Adrenal gland (tissue), 9 donors: ENCODE measurements at regions not wholly inside any gene's neighbourhood (a gene's known extent, or its start where the extent isn't known, plus 50 kb on each side); places are given as distances from the start of the nearest gene placed in this dataset.

Source experiments
- DNase-seq, 7 donors: peaks; one replicate each; pipeline ENCODE4 v3.0.0-alpha.2; 2019 to 2020
- H3K27ac ChIP-seq, 5 donors: fragments of 200-600 bp; sonication (generic) in 4 of 5; 1 replicate in 3 of 5; 2 replicates in 2 of 5; pipeline versions ENCODE4 v1.5.1 to v1.8.0; 2016 to 2020; ENCODE audit warnings: mild to moderate bottlenecking in 1 of 5
- H3K27me3 ChIP-seq: fragments of 200-600 bp; 2 replicates; pipeline ENCODE4 v1.8.0; 2021
- H3K36me3 ChIP-seq, 2 donors: fragments of 200-600 bp; replicated peaks in 1 of 2; 1 replicate in 1 of 2; 2 replicates in 1 of 2; pipeline versions ENCODE4 v1.5.1 to v1.8.0; 2018 to 2022
- H3K4me1 ChIP-seq, 2 donors: fragments of 200-600 bp; replicated peaks in 1 of 2; 1 replicate in 1 of 2; 2 replicates in 1 of 2; pipeline versions ENCODE4 v1.5.1 to v1.8.0; 2018 to 2021
- H3K4me3 ChIP-seq, 4 donors: fragments of 200-600 bp; sonication (generic) in 3 of 4; one replicate each; pipeline ENCODE4 v1.5.1; 2016 to 2018
- H3K9me3 ChIP-seq, 3 donors: fragments of 200-600 bp; sonication (generic) in 1 of 3; replicated peaks in 1 of 3; 1 replicate in 2 of 3; 2 replicates in 1 of 3; pipeline versions ENCODE4 v1.5.1 to v1.8.0; 2016 to 2021
- CTCF ChIP-seq, 6 experiments: fragments of 450-650 bp in 4 of 6; fragments of 200-600 bp in 2 of 6; sonication (generic) in 1 of 6; IDR thresholded peaks; 1 replicate in 5 of 6; 2 replicates in 1 of 6; pipeline versions ENCODE4 v1.5.1 to v1.8.0; 2016 to 2021; ENCODE audit warnings: antibody characterized with exemption in 6 of 6, mild to moderate bottlenecking in 2 of 6, moderate library complexity in 1 of 6
- POLR2A ChIP-seq, 2 donors: fragments of 450-650 bp; IDR thresholded peaks; one replicate each; pipeline ENCODE4 v1.6.1; 2017; ENCODE audit warnings: antibody characterized with exemption in 2 of 2, mild to moderate bottlenecking in 2 of 2, moderate library complexity in 1 of 2
- WGBS, 4 donors: extraction: QIAGEN DNeasy Blood & Tissue Kit in 2 of 4; methylation state at CpG; one replicate each; pipeline versions ENCODE4 v1.1.5 to v1.1.7; 2013 to 2017; 5-methylcytosine and 5-hydroxymethylcytosine counted together
- intact Hi-C, 2 donors: fragments of 100-400 bp; cut with DNase I; formaldehyde crosslinking; loops; one replicate each; pipeline versions ENCODE4 v1.14.1 to v1.15.0; 2022 to 2023
- donor health status: healthy with polysubstance abuse.
- donor health status: Bipolar disorder and iron deficiency.
- donor health status: DM: yes; HTN: yes; CAD: no.
- donor health status: DM: no; HTN: no; CAD: no.
- donor health status: DM: no; HTN: no; CAD: no.

DNA sequence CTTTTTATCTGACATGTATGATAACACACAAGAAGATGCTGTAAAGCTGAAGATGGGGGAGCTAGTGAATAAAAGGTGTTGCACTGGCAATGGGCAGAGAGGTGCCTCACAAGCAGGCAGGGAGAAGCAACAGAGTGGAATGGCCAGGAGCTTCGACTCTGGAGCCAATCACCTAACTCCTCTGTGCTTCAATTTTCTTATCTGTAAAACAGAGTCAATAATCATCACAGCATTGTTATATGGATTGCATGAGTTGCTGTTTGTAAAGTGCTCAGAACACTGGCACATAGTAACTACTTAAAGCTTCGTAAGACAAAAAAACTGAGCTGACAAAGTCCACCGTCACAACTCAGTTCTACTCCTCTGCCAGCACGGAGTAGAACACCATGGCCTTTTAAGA lies 254.2 kb upstream of the POM121L12 start:
- WGBS, 4 donors = 70 to 81% (median 76%) methylated on average over 4 of the region's 4 CpGs
- no peaks in the 10 kb centered on the region for H3K9me3 ChIP-seq

DNA sequence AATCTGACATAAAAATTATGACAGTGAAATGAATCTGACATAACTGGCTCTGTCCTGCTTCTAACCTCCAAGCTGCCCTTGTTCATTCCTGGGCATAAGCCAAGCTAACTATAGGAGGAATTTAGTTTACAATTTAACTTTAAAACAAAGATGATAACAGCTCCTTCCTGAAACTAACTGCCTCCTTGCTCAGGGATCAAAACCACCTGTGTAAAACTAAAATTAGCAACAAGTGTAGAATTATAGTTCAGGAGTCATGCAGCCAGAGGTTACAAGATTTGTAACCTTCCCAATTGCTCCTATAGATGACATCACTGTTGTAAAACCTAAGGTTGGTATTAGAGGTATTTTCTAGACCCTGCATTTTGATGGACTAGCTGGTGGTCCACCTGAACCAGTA lies 256.4 kb upstream of the POM121L12 start:
- intact Hi-C loops = no loop called here
- no peak overlapping the region for H3K27ac ChIP-seq
- DNase-seq = no peak

More for the DNA sequence above, 254.2 kb upstream of the POM121L12 start:
- Histone ChIP-seq H3K4me1 (no peaks in the 10 kb centered on the region), H3K27me3 (no peaks in the 10 kb centered on the region), H3K36me3 (no peaks in the 10 kb centered on the region), H3K4me3 (no peak overlapping the region), H3K27ac (no peak overlapping the region)
- TF ChIP-seq CTCF (IDR thresholded peaks at IDR 0.05) (no peak), POLR2A (IDR thresholded peaks at IDR 0.05) (no peak)
- intact Hi-C loops = no loop called here
- no peak for DNase-seq

DNA sequence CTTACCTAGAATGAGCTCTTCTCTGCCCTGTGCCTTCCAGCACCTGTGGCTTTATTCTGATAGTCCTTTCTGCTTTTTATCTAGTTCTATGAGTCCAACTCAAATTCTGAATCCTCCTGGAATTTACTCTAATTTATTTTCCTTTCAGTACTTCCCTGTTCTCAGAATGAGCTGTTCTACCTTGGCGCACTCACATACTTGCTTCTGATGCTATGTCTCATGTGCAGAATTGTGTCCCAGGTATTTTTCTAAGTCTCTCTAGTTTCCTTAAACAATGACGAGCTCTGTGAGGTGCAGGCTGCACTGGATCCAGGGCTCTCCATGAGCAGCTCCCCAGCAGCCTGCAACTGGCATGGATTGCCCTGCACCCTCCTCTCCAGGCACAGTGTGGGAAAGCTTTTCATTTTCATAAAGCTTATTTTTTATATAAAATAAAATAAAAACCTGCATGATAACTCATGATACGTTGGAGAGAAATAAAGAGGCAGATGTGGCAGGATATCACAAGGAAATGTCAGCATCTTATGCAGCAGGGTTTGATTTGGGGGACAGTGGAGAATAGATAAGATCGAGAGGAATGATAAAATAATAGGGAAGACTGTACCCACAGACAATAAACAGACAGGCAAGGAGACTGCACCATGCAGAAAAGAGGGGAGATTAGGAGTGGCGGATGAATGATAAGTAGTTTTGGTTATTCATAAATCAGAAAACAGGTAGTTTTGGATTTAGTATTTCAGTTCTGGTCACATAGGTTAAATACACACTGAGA lies 258.2 kb upstream of the POM121L12 start:
- 62 to 71% (median 64%) methylated on average over 5 of the region's 5 CpGs for WGBS, 4 donors
- no peaks in the 10 kb centered on the region for H3K9me3 ChIP-seq
- H3K36me3 ChIP-seq = no peaks in the 10 kb centered on the region
- intact Hi-C loops = no loop called here
- DNase-seq = no peak
- no peaks in the 10 kb centered on the region for H3K4me1 ChIP-seq
- no peaks in the 10 kb centered on the region for H3K27me3 ChIP-seq
- H3K4me3 ChIP-seq = no peak overlapping the region
- no peak overlapping the region for H3K27ac ChIP-seq
- TF ChIP-seq CTCF (IDR thresholded peaks at IDR 0.05) = no peak
- TF ChIP-seq POLR2A (IDR thresholded peaks at IDR 0.05) = no peak

More for the DNA sequence above, 256.4 kb upstream of the POM121L12 start:
- H3K36me3 ChIP-seq = no peaks in the 10 kb centered on the region
- H3K9me3 ChIP-seq = no peaks in the 10 kb centered on the region
- no peaks in the 10 kb centered on the region for H3K27me3 ChIP-seq
- no peak for TF ChIP-seq POLR2A (IDR thresholded peaks at IDR 0.05)
- no peak for TF ChIP-seq CTCF (IDR thresholded peaks at IDR 0.05)
- H3K4me3 ChIP-seq = no peak overlapping the region
- no peaks in the 10 kb centered on the region for H3K4me1 ChIP-seq

GRCh38 chr7:52775876-52776275 lies 259.6 kb upstream of the POM121L12 start:
- no peaks in the 10 kb centered on the region for H3K36me3 ChIP-seq
- WGBS, 4 donors = 43 to 75% (median 61%) methylated on average over 1 of the region's 1 CpG
- H3K4me3 ChIP-seq = no peak overlapping the region
- no peaks in the 10 kb centered on the region for H3K27me3 ChIP-seq
- no peaks in the 10 kb centered on the region for H3K4me1 ChIP-seq
- no peak overlapping the region for H3K27ac ChIP-seq
- intact Hi-C loops = no loop called here
- DNase-seq = no peak
- TF ChIP-seq POLR2A (IDR thresholded peaks at IDR 0.05) = no peak
- TF ChIP-seq CTCF (IDR thresholded peaks at IDR 0.05) = no peak
- H3K9me3 ChIP-seq = no peaks in the 10 kb centered on the region
